Central memory CD8-positive, alpha-beta T cell (primary cell): ENCODE measurements at regions not wholly inside any gene's neighbourhood (a gene's known extent, or its start where the extent isn't known, plus 50 kb on each side); places are given as distances from the start of the nearest gene placed in this dataset.
"Not testable (repeated sequence)": the region's sequence is repeated elsewhere in the genome, so short reads cannot be mapped to it uniquely, and the experiment has no call there.

Experiments
- ATAC-seq: fragments of 150-1000 bp; cut with Tn5 transposase; replicated peaks from 2 replicates; pipeline ENCODE4 v1.10.0; 2022; ENCODE audit warnings: mild to moderate bottlenecking, moderate FRiP score, moderate number of reproducible peaks; ENCODE audit not compliant: poor library complexity, severe bottlenecking; ENCODE audit errors: extremely low read depth
- DNase-seq, 2 donors: peaks; one replicate each; pipeline ENCODE4 v3.0.0; 2021; ENCODE audit warnings: low spot score in 2 of 2
- H3K27ac Mint-ChIP-seq: one replicate; pipeline ENCODE4 v1.8.0; 2022; ENCODE audit warnings: low read depth, mild to moderate bottlenecking, moderate library complexity, mixed read lengths
- H3K27me3 Mint-ChIP-seq: one replicate; pipeline ENCODE4 v1.8.0; 2022; ENCODE audit warnings: mixed read lengths
- H3K36me3 Mint-ChIP-seq: one replicate; pipeline ENCODE4 v1.8.0; 2022; ENCODE audit warnings: mild to moderate bottlenecking, moderate library complexity, mixed read lengths; ENCODE audit not compliant: insufficient read depth
- H3K4me1 Mint-ChIP-seq: one replicate; pipeline ENCODE4 v1.8.0; 2022; ENCODE audit warnings: mixed read lengths
- H3K4me3 Mint-ChIP-seq: one replicate; pipeline ENCODE4 v1.8.0; 2022; ENCODE audit warnings: mild to moderate bottlenecking, moderate library complexity, mixed read lengths
- H3K9me3 Mint-ChIP-seq: one replicate; pipeline ENCODE4 v1.8.0; 2022; ENCODE audit warnings: mixed read lengths

DNA sequence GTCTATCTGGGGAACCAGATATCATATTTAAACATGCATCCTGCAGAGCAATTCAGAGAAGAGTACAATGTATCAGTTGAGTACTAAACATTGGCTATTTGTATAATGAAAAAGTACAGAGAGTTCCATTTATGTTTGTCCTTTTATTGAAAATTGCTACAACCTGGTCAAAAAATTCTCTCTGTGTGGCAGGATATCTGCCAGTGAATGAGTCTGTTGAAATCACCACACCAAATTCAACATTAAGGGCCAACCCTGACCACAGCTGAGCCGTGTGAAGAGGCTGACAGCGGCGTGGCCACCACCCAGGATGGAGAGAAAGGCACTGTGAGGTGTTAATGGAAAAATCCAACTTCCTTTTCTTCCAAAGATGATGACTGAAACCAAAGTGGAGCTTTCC is 422.7 kb upstream of the PIK3R1 start:
- Mint-ChIP-seq H3K9me3 (no peaks in the 10 kb centered on the region), H3K4me1 (no peaks in the 10 kb centered on the region), H3K4me3 (no peak overlapping the region), H3K36me3 (no peaks in the 10 kb centered on the region), H3K27me3 (no peaks in the 10 kb centered on the region), H3K27ac (no peak overlapping the region)
- ATAC-seq (no peak), DNase-seq (no peak)

DNA sequence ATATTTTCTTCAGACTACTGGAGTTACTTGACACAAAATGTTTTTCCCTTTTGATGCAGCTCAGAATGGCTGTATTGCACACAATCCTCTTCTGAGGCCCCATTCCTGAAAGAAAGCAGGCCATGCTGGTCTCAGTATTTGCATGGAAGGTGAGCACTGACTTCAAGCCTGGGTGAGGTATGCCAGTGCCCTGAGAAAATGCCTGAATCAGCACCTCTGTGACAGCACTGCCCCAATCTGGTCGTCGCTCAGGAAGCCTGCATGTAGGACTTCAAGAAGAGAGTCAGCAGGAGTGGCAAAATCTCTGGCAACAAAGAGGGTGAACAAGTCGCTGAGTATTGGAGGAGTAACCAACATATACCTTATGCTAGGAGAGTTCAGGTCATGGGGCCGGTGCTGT is 425.2 kb upstream of the PIK3R1 start:
- H3K27ac Mint-ChIP-seq, result no peak overlapping the region
- no peaks in the 10 kb centered on the region for H3K4me1 Mint-ChIP-seq
- H3K9me3 Mint-ChIP-seq, result no peaks in the 10 kb centered on the region
- no peaks in the 10 kb centered on the region for H3K27me3 Mint-ChIP-seq
- H3K4me3 Mint-ChIP-seq, result no peak overlapping the region
- no peaks in the 10 kb centered on the region for H3K36me3 Mint-ChIP-seq
- DNase-seq (no peak), ATAC-seq (no peak)

DNA sequence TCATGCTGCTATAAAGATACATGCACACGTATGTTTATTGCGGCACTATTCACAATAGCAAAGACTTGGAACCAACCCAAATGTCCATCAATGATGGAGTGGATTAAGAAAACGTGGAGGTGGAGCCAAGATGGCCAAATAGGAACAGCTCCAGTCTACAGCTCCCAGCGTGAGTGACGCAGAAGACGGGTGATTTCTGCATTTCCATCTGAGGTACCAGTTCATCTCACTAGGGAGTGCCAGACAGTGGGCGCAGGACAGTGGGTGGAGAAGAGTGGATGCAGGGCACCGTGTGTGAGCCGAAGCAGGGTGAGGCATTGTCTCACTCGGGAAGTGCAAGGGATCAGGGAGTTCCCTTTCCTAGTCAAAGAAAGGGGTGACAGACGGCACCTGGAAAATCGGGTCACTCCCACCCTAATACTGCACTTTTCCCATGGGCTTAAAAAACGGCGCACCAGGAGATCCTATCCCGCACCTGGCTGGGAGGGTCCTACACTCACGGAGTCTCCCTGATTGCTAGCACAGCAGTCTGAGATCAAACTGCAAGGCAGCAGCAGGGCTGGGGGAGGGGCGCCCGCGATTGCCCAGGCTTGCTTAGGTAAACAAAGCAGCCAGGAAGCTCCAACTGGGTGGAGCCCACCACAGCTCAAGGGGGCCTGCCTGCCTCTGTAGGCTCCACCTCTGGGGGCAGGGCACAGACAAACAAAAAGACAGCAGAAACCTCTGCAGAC is 435.5 kb upstream of the PIK3R1 start:
- not testable (repeated sequence) for H3K9me3 Mint-ChIP-seq, H3K4me1 Mint-ChIP-seq, H3K27ac Mint-ChIP-seq, DNase-seq, ATAC-seq, H3K4me3 Mint-ChIP-seq, H3K36me3 Mint-ChIP-seq
- peaks cover 17% of the 10 kb centered on the region for H3K27me3 Mint-ChIP-seq

GRCh38 chr5:67774786-67775185 is 440.8 kb upstream of the PIK3R1 start:
- H3K9me3 Mint-ChIP-seq, result no peaks in the 10 kb centered on the region
- DNase-seq, result no peak

GRCh38 chr5:67774267-67774552 is 441.3 kb upstream of the PIK3R1 start:
- Mint-ChIP-seq H3K4me3 (no peak overlapping the region), H3K27ac (no peak overlapping the region), H3K36me3 (no peaks in the 10 kb centered on the region), H3K9me3 (no peaks in the 10 kb centered on the region), H3K27me3 (peaks cover 26% of the 10 kb centered on the region), H3K4me1 (no peaks in the 10 kb centered on the region)
- ATAC-seq (no peak), DNase-seq (no peak)

More at GRCh38 chr5:67774786-67775185, 440.8 kb upstream of the PIK3R1 start:
- H3K4me3 Mint-ChIP-seq, result no peak overlapping the region
- H3K27ac Mint-ChIP-seq, result no peak overlapping the region
- H3K36me3 Mint-ChIP-seq, result no peaks in the 10 kb centered on the region
- H3K4me1 Mint-ChIP-seq, result no peaks in the 10 kb centered on the region
- ATAC-seq, result no peak
- H3K27me3 Mint-ChIP-seq, result peaks cover 26% of the 10 kb centered on the region

DNA sequence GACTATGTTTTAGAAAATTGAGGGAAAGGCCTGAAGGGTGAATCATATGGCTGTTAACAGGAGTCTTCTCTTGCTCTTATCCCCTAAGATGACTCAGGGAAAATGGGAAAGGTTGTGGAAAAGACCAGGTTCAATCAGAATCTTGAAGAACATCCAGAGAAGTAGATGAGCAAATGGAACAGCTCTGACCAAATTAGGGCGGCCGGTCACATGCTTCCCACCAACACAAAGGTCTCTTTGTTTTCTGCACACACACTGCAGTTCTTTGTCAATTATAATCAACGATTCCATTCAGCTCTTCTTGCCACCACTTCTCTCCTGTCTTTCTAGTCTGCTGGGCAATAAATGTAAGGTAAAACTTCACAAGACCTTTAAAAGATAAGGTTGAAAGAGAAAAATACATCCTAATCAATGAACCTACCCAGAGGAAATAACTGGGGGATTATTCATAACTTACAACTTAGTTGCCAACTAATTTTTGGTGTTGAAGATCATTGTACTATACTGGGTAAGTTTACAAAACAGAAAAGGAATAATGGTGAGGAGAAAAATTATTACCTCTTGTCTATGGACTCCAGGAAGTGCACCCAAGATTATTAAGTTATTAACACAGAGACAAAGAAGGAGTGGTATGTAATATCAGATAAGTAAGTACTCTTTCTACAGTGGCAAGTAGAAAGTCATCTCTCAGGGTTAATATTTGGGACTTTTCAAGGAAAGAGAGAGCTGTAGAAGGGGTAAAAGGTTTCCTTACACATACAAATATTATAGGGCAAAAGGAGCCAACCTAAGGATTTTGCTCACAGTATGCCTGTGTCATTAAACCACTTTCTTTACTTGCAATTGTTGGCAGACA is 441.9 kb upstream of the PIK3R1 start:
- ATAC-seq, result no peak

DNA sequence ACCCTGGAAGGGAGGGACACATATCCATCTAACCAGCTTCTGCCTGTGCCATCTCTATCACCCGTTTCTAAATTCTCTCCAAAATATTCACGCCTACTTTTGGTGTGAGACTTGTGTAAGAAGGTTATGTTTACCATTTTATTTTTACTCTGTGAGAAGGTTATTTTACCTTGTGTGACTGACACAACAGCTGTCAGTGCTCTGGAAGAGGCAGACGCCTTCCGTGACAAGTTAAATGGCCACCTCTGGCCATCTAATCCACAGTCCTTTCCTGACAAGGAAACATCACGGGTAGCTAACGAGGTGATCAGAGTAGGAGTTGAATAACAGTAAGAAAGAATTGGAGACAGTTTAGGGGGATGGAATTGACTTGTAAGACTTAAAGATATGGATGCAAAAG is 443.8 kb upstream of the PIK3R1 start:
- H3K27me3 Mint-ChIP-seq, result peaks cover 10% of the 10 kb centered on the region
- H3K9me3 Mint-ChIP-seq, result no peaks in the 10 kb centered on the region

More for the DNA sequence above, 441.9 kb upstream of the PIK3R1 start:
- Mint-ChIP-seq H3K9me3 (no peaks in the 10 kb centered on the region), H3K27me3 (peaks cover 26% of the 10 kb centered on the region), H3K4me1 (no peaks in the 10 kb centered on the region), H3K4me3 (no peak overlapping the region), H3K36me3 (no peaks in the 10 kb centered on the region), H3K27ac (no peak overlapping the region)
- no peak for DNase-seq

GRCh38 chr5:67771221-67771620 is 444.3 kb upstream of the PIK3R1 start:
- Mint-ChIP-seq H3K27ac (no peak overlapping the region), H3K36me3 (no peaks in the 10 kb centered on the region), H3K9me3 (no peaks in the 10 kb centered on the region), H3K4me1 (no peaks in the 10 kb centered on the region), H3K27me3 (peaks cover 10% of the 10 kb centered on the region), H3K4me3 (no peak overlapping the region)
- ATAC-seq (no peak), DNase-seq (no peak)

More for the DNA sequence above, 443.8 kb upstream of the PIK3R1 start:
- Mint-ChIP-seq H3K36me3 (no peaks in the 10 kb centered on the region), H3K27ac (no peak overlapping the region), H3K4me3 (no peak overlapping the region), H3K4me1 (no peaks in the 10 kb centered on the region)
- DNase-seq (no peak), ATAC-seq (no peak)

DNA sequence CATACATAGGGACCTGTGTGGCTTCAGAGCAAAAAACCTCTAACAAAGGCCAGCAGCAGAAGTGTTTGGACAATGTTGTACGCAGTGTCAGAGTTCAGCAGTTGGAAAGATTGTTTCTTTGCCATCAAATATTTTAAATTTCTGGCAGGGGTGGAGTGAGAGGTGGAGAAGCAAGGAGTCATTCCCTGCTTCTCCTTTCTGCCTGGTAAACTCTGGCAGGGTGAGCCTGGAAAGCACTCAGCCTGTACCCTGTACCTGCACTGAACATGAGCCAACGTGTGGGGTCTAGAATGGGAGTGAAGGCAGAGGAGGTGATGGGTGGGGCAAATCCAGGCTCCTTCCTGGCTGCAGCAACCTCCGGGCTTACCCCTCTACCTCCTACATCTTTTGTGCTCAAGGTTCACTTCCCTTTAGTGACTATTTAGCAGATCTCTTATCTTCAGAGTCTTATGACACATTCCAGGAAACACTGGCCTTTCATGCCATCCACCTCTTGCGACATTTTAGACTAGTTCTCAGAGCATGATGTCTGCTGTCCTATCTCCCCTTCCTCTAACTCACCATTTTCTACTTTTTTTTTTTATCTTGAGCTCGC is 445.0 kb upstream of the PIK3R1 start:
- H3K9me3 Mint-ChIP-seq, result no peaks in the 10 kb centered on the region
- ATAC-seq, result no peak
- no peak overlapping the region for H3K27ac Mint-ChIP-seq
- no peaks in the 10 kb centered on the region for H3K4me1 Mint-ChIP-seq
- H3K4me3 Mint-ChIP-seq, result no peak overlapping the region
- H3K27me3 Mint-ChIP-seq, result peaks cover 10% of the 10 kb centered on the region
- H3K36me3 Mint-ChIP-seq, result no peaks in the 10 kb centered on the region
- no peak for DNase-seq

GRCh38 chr5:67765697-67766096 is 449.9 kb upstream of the PIK3R1 start:
- no peak overlapping the region for H3K4me3 Mint-ChIP-seq
- no peaks in the 10 kb centered on the region for H3K27me3 Mint-ChIP-seq
- no peaks in the 10 kb centered on the region for H3K9me3 Mint-ChIP-seq
- no peak for ATAC-seq
- H3K4me1 Mint-ChIP-seq, result no peaks in the 10 kb centered on the region
- no peak for DNase-seq
- no peak overlapping the region for H3K27ac Mint-ChIP-seq
- no peaks in the 10 kb centered on the region for H3K36me3 Mint-ChIP-seq

DNA sequence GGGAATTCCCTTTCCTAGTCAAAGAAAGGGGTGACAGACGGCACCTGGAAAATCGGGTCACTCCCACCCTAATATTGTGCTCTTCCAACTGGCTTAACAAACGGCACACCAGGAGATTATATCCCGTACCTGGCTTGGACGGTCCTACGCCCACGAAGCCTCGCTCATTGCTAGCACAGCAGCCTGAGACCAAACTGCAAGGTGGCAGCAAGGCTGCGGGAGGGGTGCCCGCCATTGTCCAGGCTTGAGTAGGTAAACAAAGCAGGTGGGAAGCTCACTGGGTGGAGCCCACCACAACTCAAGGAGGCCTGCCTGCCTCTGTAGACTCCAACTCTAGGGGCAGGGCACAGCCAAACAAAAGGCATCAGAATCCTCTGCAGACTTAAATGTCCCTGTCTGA is 457.8 kb upstream of the PIK3R1 start:
- not testable (repeated sequence) for H3K36me3 Mint-ChIP-seq, H3K27ac Mint-ChIP-seq, H3K4me3 Mint-ChIP-seq, DNase-seq, H3K27me3 Mint-ChIP-seq, H3K4me1 Mint-ChIP-seq, H3K9me3 Mint-ChIP-seq, ATAC-seq

DNA sequence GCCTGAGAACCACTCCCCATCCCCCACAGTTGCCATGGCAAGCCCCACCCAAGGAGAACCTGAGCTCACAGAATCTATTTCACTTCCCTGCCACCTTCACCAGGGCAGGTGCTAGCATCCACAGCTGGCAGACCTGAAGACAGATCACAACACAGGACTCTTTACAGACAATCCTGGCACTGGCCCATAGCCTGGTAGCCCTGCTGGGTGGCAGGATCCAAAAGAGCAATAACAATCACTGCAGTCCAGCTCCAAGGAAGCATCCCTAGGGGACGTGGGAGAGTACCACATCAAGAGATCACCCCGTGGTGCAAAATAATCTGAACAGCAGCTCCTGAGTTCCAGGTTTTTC is 463.2 kb upstream of the PIK3R1 start:
- Mint-ChIP-seq H3K27me3 (no peaks in the 10 kb centered on the region), H3K36me3 (no peaks in the 10 kb centered on the region), H3K4me1 (no peaks in the 10 kb centered on the region), H3K9me3 (peaks cover under 1% of the 10 kb centered on the region), H3K4me3 (no peak overlapping the region), H3K27ac (no peak overlapping the region)
- DNase-seq (no peak), ATAC-seq (no peak)

GRCh38 chr5:67748165-67748690 is 467.3 kb upstream of the PIK3R1 start:
- ATAC-seq, result no peak
- H3K27ac Mint-ChIP-seq, result no peak overlapping the region
- peaks cover 13% of the 10 kb centered on the region for H3K9me3 Mint-ChIP-seq
- H3K27me3 Mint-ChIP-seq, result no peaks in the 10 kb centered on the region
- H3K4me1 Mint-ChIP-seq, result no peaks in the 10 kb centered on the region
- DNase-seq, result no peak
- H3K4me3 Mint-ChIP-seq, result no peak overlapping the region
- H3K36me3 Mint-ChIP-seq, result no peaks in the 10 kb centered on the region
